ENCODE measurements at regions not wholly inside any gene's neighbourhood (a gene's known extent, or its start where the extent isn't known, plus 50 kb on each side); places are given as distances from the start of the nearest gene placed in this dataset.
"Not testable (repeated sequence)": the region's sequence is repeated elsewhere in the genome, so short reads cannot be mapped to it uniquely, and the experiment has no call there.

GRCh38 chr18:995629-996028 is 91.0 kb downstream of the ADCYAP1 start:
- DNase-seq (ENCODE audit: low read depth in 2 of 2, low spot score in 1 of 2), result no peak

DNA sequence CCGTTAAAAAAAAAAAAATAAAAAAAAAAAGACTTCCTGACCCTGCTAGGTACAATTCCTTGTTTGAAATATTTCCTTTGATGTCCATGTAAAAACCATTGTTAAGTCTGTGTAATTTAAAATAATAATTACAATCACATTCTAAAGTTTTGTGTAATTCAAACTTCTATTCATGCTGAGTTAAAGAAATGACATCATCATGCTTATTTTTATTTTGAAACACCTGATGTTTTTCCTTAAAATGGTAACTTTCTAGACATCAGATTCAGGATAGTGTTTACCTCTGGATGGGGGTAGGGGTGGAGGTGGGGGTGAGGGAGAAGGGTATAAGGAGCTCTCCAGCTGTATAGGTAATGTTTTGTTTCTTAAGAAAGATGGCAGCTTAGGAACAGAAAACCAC is 92.8 kb downstream of the ADCYAP1 start:
- no peak for DNase-seq (ENCODE audit: low read depth in 2 of 2, low spot score in 1 of 2)

DNA sequence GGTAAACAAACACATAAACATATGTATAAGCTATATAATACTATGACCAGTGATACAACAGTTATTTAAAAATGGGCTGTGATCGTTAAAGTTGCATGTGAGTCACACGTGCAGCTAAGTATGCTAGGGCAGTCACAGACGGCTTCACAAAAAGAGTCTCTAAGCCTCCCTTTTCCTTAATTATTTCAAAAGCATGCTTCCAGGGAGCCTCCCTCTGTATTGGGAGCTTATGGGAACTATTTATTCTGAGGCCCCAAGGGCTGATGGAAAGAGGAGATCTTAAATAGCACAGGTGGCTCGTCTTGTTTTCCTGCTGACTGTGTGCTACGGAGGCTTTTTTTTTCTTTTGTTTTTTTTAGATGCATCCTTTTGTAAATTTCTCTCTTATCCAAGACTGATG is 94.3 kb downstream of the ADCYAP1 start:
- no peak for DNase-seq (ENCODE audit: low read depth in 2 of 2, low spot score in 1 of 2)

- DNase-seq (ENCODE audit: low read depth in 2 of 2, low spot score in 1 of 2), result no peak
Measured at GRCh38 chr18:1002653-1003178, 98.0 kb downstream of the ADCYAP1 start.

- no peak for DNase-seq (ENCODE audit: low read depth in 2 of 2, low spot score in 1 of 2)
Measured at GRCh38 chr18:1003499-1003898, 98.8 kb downstream of the ADCYAP1 start.

DNA sequence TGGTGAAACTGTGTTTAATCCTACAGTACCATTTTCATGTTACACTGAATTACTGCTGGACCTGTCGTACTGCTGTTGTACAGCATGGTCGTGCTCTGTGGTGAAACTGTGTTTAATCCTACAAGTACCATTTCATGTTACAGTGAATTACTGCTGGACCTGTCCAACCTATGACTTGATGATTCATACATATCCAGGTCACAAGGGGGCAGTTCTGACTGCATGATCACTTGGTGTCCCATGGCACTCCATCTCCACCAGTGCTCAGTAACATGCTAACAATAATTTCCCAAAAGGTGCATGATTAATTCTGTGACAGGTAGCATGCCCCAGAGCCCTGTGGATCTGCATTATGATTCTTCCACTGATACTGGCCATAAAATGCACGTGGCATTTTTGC is 101.6 kb downstream of the ADCYAP1 start:
- no peak for DNase-seq (ENCODE audit: low read depth in 2 of 2, low spot score in 1 of 2)

GRCh38 chr18:1006965-1007364 is 102.3 kb downstream of the ADCYAP1 start:
- no peak for DNase-seq (ENCODE audit: low read depth in 2 of 2, low spot score in 1 of 2)

DNA sequence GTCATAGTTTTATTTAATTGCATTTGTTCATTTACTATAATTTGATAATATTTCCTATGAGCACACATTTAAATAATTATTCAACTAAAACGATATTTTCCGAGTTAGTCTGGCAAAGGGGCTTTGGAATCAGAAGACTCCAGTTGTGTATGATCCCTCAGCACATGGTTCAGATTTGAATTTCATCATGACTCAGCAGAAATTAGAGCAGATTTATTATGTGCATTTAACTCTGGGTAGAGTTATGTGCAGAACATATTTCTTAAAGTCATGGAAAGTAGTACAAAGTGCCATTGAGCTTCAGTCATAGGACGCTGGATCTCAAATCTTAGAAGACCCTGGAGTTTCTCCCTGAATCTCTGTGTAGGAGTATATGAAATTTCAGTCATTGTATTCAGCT is 106.7 kb downstream of the ADCYAP1 start:
- DNase-seq (ENCODE audit: low read depth in 2 of 2, low spot score in 1 of 2), result no peak

GRCh38 chr18:1012775-1013174 is 108.1 kb downstream of the ADCYAP1 start:
- no peak for DNase-seq (ENCODE audit: low read depth in 2 of 2, low spot score in 1 of 2)

DNA sequence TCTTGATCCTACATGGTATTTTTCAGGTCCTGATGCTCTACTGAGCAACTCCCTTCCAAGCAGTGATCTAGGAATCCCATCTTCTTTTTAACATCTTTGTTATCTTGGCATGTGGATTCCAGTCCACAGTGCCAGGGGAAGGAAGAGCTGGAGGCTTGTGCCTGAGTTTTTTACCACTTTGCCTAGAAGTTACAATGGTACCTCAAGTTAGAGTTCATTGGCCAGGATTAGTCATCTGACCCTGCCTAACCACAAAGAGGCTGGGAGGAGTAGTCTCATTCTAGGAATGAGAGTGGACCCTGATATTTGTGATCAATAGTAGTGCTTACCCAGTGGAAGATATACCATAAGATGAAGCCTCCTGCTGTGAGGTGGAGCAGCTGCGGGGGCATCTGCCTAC is 109.3 kb downstream of the ADCYAP1 start:
- no peak for DNase-seq (ENCODE audit: low read depth in 2 of 2, low spot score in 1 of 2)

DNA sequence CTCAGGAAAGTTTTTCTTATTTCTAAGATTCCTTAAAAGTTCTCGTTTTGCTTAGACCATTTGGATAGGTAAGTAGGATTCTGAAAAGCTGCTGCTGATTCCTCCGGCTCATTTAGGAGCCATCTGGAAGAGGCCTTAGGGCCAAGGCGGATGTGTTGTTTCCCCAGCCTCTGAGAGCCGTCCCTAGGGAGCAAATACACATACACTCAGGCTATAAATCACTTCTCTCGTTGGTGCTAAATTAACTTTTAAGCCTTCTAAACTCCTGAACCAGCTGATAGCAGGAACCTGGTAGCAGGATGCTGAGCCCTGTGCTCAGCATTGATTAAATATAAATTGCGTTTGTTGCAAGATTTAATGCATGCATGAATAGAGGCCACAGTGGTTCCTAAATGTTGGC is 109.8 kb downstream of the ADCYAP1 start:
- DNase-seq (ENCODE audit: low read depth in 2 of 2, low spot score in 1 of 2), result no peak

DNA sequence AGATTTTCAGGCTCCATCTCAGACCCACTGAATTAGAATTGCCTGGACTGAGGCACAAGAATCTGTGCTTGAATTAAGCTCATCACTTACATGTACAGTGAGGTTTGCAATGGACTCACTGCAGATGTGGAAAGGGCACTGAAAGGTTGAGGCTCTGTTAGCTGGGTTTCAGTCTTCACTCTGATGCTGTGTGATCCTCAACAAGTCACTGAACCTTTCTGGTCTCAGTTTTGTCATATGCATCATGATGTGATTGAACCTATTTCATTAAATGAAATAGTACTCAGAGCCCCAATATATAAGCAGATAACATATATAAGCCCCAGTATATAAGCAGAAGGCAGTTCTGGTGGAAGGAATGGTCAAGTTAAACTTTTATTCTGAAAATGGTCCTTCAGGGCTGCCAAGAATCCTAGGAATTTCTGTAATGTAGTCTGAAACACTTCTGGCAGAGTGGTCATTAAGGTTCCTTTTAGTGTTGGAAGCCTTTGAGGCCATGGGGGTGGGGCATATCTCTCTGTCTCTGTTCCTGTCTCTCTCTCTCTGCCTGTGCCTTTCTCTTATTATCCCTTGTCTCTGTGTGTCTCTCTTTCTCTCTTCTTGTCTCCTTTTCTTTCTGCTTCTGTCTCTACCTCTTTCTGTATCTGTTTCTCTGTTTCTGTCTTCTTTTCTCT is 110.4 kb downstream of the ADCYAP1 start:
- no peak for DNase-seq (ENCODE audit: low read depth in 2 of 2, low spot score in 1 of 2)

DNA sequence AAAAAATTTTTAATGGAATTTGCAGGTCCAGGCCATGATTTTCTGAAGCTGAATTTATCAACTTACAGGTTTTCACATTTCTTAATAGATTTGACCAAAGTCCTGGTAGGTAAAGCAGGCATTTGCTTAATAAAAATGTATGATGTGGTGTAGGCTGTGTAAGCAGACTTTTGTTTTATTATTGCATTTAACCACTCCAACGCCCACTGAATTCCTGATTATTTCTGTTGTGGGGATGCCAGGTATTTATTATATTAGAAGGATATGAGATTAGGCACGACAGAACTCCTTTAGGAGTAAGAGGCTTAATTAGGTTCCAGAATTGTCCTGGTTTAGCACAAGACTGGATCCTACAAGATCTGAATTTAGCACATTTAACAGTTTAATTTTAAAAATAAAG is 111.1 kb downstream of the ADCYAP1 start:
- no peak for DNase-seq (ENCODE audit: low read depth in 2 of 2, low spot score in 1 of 2)

- no peak for DNase-seq (ENCODE audit: low read depth in 2 of 2, low spot score in 1 of 2)
Measured at GRCh38 chr18:1017227-1018058, 112.8 kb downstream of the ADCYAP1 start.

GRCh38 chr18:1018181-1018681 is 113.6 kb downstream of the ADCYAP1 start:
- DNase-seq (ENCODE audit: low read depth in 2 of 2, low spot score in 1 of 2), result no peak

- DNase-seq (ENCODE audit: low read depth in 2 of 2, low spot score in 1 of 2), result no peak
Measured at GRCh38 chr18:1019191-1019590, 114.5 kb downstream of the ADCYAP1 start.

- no peak for DNase-seq (ENCODE audit: low read depth in 2 of 2, low spot score in 1 of 2)
Measured at GRCh38 chr18:1020731-1021344, 116.2 kb downstream of the ADCYAP1 start.

DNA sequence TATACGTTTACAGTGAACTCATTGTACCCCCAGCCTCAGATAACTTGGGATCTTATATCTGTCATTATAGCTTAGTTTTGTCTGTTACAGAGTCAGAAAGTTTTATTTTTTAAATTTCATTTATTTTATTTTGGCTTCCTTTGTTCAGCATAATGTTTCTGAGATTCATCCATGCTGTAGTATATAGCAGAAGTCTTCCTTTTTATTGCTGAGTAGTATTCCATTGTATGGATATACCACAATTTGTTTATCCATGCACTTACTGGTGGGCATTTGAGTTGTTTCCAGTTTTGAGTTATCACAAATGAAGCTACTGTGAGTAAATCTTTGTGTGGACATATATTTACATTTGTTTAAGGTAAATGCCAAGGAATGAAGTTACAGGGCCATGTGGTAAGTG is 122.3 kb downstream of the ADCYAP1 start:
- no peak for DNase-seq (ENCODE audit: low read depth in 2 of 2, low spot score in 1 of 2)

GRCh38 chr18:1033092-1033491 is 128.4 kb downstream of the ADCYAP1 start:
- not testable (repeated sequence) for DNase-seq (ENCODE audit: low read depth in 2 of 2, low spot score in 1 of 2)

- DNase-seq (ENCODE audit: low read depth in 2 of 2, low spot score in 1 of 2), result no peak
Measured at GRCh38 chr18:1034971-1035370, 130.3 kb downstream of the ADCYAP1 start.

- no peak for DNase-seq (ENCODE audit: low read depth in 2 of 2, low spot score in 1 of 2)
Measured at GRCh38 chr18:1036926-1037325, 132.3 kb downstream of the ADCYAP1 start.

DNA sequence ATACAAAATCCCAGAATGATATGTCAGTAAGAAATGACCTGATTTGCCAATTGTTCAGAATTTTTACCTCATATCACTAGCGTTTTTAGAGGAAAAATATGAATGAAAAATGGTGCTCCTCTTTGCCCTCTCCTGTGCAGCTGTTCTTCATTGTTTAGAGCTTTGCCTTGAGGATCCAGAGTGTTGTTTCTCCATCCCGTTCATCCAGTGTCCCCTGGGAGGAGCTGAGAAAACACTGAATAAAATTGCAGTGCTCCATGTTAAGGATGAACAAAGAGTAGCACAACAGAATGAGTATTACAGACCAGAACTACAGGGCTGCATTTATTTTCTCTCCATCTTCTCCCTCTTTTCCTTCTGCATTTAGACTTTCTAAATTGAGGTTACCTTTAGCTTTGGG is 133.1 kb downstream of the ADCYAP1 start:
- no peak for DNase-seq (ENCODE audit: low read depth in 2 of 2, low spot score in 1 of 2)

Data from stimulated activated CD8-positive, alpha-beta memory T cell treated with anti-CD3 and anti-CD28 coated beads, Interleukin-4, amount 100 ng/mL, for 1 hour (primary cell).